Stimulated activated naive CD8-positive, alpha-beta T cell treated with anti-CD3 and anti-CD28 coated beads, Interleukin-15, Interleukin-2, amounts not matched to agents 100 ng/mL and 50 ng/mL, for 24 hours (primary cell): ENCODE measurements at regions not wholly inside any gene's neighbourhood (a gene's known extent, or its start where the extent isn't known, plus 50 kb on each side); places are given as distances from the start of the nearest gene placed in this dataset.
"Not testable (repeated sequence)": the region's sequence is repeated elsewhere in the genome, so short reads cannot be mapped to it uniquely, and the experiment has no call there.

Experiments used
- H3K27ac Mint-ChIP-seq: one replicate; pipeline ENCODE4 v1.8.0; 2021; ENCODE audit warnings: mild to moderate bottlenecking, mixed read lengths
- H3K27me3 Mint-ChIP-seq: one replicate; pipeline ENCODE4 v1.8.0; 2021; ENCODE audit warnings: mixed read lengths
- H3K36me3 Mint-ChIP-seq: one replicate; pipeline ENCODE4 v1.8.0; 2021; ENCODE audit warnings: low read depth, mixed read lengths
- H3K4me1 Mint-ChIP-seq: one replicate; pipeline ENCODE4 v1.8.0; 2021; ENCODE audit warnings: low read depth, mixed read lengths
- H3K4me3 Mint-ChIP-seq: one replicate; pipeline ENCODE4 v1.8.0; 2021; ENCODE audit warnings: mild to moderate bottlenecking, mixed read lengths
- H3K9me3 Mint-ChIP-seq: one replicate; pipeline ENCODE4 v1.8.0; 2021; ENCODE audit warnings: mixed read lengths

GRCh38 chr5:135151660-135152059 is 117.6 kb upstream of the PITX1 start:
- not testable (repeated sequence) for H3K4me3 Mint-ChIP-seq, H3K4me1 Mint-ChIP-seq, H3K27ac Mint-ChIP-seq, H3K36me3 Mint-ChIP-seq, H3K27me3 Mint-ChIP-seq, H3K9me3 Mint-ChIP-seq

GRCh38 chr5:135151256-135151655 is 117.2 kb upstream of the PITX1 start:
- Mint-ChIP-seq H3K27me3 (peaks cover 3% of the 10 kb centered on the region), H3K36me3 (no peaks in the 10 kb centered on the region), H3K4me1 (no peaks in the 10 kb centered on the region), H3K9me3 (peaks cover 9% of the 10 kb centered on the region), H3K4me3 (no peak overlapping the region), H3K27ac (no peak overlapping the region)

GRCh38 chr5:135150767-135151166 is 116.7 kb upstream of the PITX1 start:
- no peaks in the 10 kb centered on the region for H3K36me3 Mint-ChIP-seq
- H3K4me3 Mint-ChIP-seq: no peak overlapping the region
- no peaks in the 10 kb centered on the region for H3K4me1 Mint-ChIP-seq
- H3K27me3 Mint-ChIP-seq: peaks cover 3% of the 10 kb centered on the region
- peaks cover 9% of the 10 kb centered on the region for H3K9me3 Mint-ChIP-seq
- no peak overlapping the region for H3K27ac Mint-ChIP-seq

GRCh38 chr5:135149956-135150723 is 116.1 kb upstream of the PITX1 start:
- Mint-ChIP-seq H3K9me3 (peaks cover 9% of the 10 kb centered on the region), H3K4me3 (no peak overlapping the region), H3K4me1 (no peaks in the 10 kb centered on the region), H3K27me3 (peaks cover 6% of the 10 kb centered on the region), H3K27ac (no peak overlapping the region), H3K36me3 (no peaks in the 10 kb centered on the region)

- Mint-ChIP-seq H3K27me3 (peaks cover 10% of the 10 kb centered on the region), H3K9me3 (peaks cover 9% of the 10 kb centered on the region), H3K4me3 (no peak overlapping the region), H3K27ac (no peak overlapping the region), H3K4me1 (no peaks in the 10 kb centered on the region), H3K36me3 (no peaks in the 10 kb centered on the region)
Observed at GRCh38 chr5:135149229-135149955, 115.4 kb upstream of the PITX1 start.

GRCh38 chr5:135147294-135148090 is 113.5 kb upstream of the PITX1 start:
- H3K4me3 Mint-ChIP-seq: no peak overlapping the region
- H3K9me3 Mint-ChIP-seq: peaks cover 9% of the 10 kb centered on the region
- H3K36me3 Mint-ChIP-seq: no peaks in the 10 kb centered on the region
- no peak overlapping the region for H3K27ac Mint-ChIP-seq
- peaks cover 15% of the 10 kb centered on the region for H3K27me3 Mint-ChIP-seq
- no peaks in the 10 kb centered on the region for H3K4me1 Mint-ChIP-seq

- Mint-ChIP-seq H3K4me1 (no peaks in the 10 kb centered on the region), H3K36me3 (no peaks in the 10 kb centered on the region), H3K27me3 (peaks cover 15% of the 10 kb centered on the region), H3K9me3 (peaks cover 9% of the 10 kb centered on the region), H3K4me3 (no peak overlapping the region), H3K27ac (no peak overlapping the region)
Observed at GRCh38 chr5:135145985-135146384, 112.0 kb upstream of the PITX1 start.

GRCh38 chr5:135143682-135144081 is 109.7 kb upstream of the PITX1 start:
- H3K36me3 Mint-ChIP-seq, H3K4me1 Mint-ChIP-seq, H3K27ac Mint-ChIP-seq, H3K4me3 Mint-ChIP-seq, H3K9me3 Mint-ChIP-seq: not testable (repeated sequence)
- peaks cover 12% of the 10 kb centered on the region for H3K27me3 Mint-ChIP-seq

GRCh38 chr5:135141303-135142268 is 107.6 kb upstream of the PITX1 start:
- no peaks in the 10 kb centered on the region for H3K36me3 Mint-ChIP-seq
- no peak overlapping the region for H3K4me3 Mint-ChIP-seq
- no peak overlapping the region for H3K27ac Mint-ChIP-seq
- no peaks in the 10 kb centered on the region for H3K9me3 Mint-ChIP-seq
- H3K27me3 Mint-ChIP-seq: peaks cover 12% of the 10 kb centered on the region
- H3K4me1 Mint-ChIP-seq: no peaks in the 10 kb centered on the region

- H3K27me3 Mint-ChIP-seq: peaks cover 12% of the 10 kb centered on the region
- no peaks in the 10 kb centered on the region for H3K36me3 Mint-ChIP-seq
- H3K9me3 Mint-ChIP-seq: no peaks in the 10 kb centered on the region
- no peak overlapping the region for H3K4me3 Mint-ChIP-seq
- no peaks in the 10 kb centered on the region for H3K4me1 Mint-ChIP-seq
- H3K27ac Mint-ChIP-seq: no peak overlapping the region
Observed at GRCh38 chr5:135140446-135141204, 106.6 kb upstream of the PITX1 start.

- Mint-ChIP-seq H3K4me1 (no peaks in the 10 kb centered on the region), H3K27me3 (peaks cover 6% of the 10 kb centered on the region), H3K27ac (no peak overlapping the region), H3K36me3 (no peaks in the 10 kb centered on the region), H3K9me3 (no peaks in the 10 kb centered on the region), H3K4me3 (no peak overlapping the region)
Observed at GRCh38 chr5:135139381-135140134, 105.5 kb upstream of the PITX1 start.

- Mint-ChIP-seq H3K27ac (no peak overlapping the region), H3K36me3 (no peaks in the 10 kb centered on the region), H3K4me1 (no peaks in the 10 kb centered on the region), H3K4me3 (no peak overlapping the region), H3K9me3 (no peaks in the 10 kb centered on the region), H3K27me3 (no peaks in the 10 kb centered on the region)
Observed at GRCh38 chr5:135138116-135138850, 104.3 kb upstream of the PITX1 start.
